ENCODE measurements at regions not wholly inside any gene's neighbourhood (a gene's known extent, or its start where the extent isn't known, plus 50 kb on each side); places are given as distances from the start of the nearest gene placed in this dataset.
A peak's percentile ranks its signal among the peaks of the same experiment; 100 is the strongest.

GRCh38 chr6:167499161-167499660, 174.3 kb downstream of the TTLL2 start (continued):
- no peak for TF ChIP-seq KLF15 (CRISPR knock-in tag; IDR thresholded peaks at IDR 0.05; ENCODE audit: borderline replicate concordance)
- no peak for TF ChIP-seq REPIN1 (CRISPR knock-in tag; IDR thresholded peaks at IDR 0.05; ENCODE audit: borderline replicate concordance, low read depth)
- TF ChIP-seq TOPORS (CRISPR knock-in tag; IDR thresholded peaks at IDR 0.05), result no peak
- no peak for TF ChIP-seq SMAD9 (CRISPR knock-in tag; IDR thresholded peaks at IDR 0.05)
- TF ChIP-seq ZNF687 (CRISPR knock-in tag; IDR thresholded peaks at IDR 0.05), result peak; percentile 36; the same call in 1 of the 2 replicates
- TF ChIP-seq SRY (CRISPR knock-in tag; IDR thresholded peaks at IDR 0.05), result no peak
- TF ChIP-seq PHF20 (CRISPR knock-in tag; IDR thresholded peaks at IDR 0.05), result 0 out of 2 replicates have a peak, but pooled peaks have one; percentile 33
- TF ChIP-seq, protein P1, sequence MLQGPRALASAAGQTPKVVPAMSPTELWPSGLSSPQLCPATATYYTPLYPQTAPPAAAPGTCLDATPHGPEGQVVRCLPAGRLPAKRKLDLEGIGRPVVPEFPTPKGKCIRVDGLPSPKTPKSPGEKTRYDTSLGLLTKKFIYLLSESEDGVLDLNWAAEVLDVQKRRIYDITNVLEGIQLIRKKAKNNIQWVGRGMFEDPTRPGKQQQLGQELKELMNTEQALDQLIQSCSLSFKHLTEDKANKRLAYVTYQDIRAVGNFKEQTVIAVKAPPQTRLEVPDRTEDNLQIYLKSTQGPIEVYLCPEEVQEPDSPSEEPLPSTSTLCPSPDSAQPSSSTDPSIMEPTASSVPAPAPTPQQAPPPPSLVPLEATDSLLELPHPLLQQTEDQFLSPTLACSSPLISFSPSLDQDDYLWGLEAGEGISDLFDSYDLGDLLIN (CRISPR knock-in tag; IDR thresholded peaks at IDR 0.05; ENCODE audit: borderline replicate concordance), result no peak
- no peak for TF ChIP-seq ZNF674 (CRISPR knock-in tag; IDR thresholded peaks at IDR 0.05; ENCODE audit: low read depth)
- TF ChIP-seq ZNF121 (CRISPR knock-in tag; IDR thresholded peaks at IDR 0.05), result no peak
- TF ChIP-seq, protein P2, sequence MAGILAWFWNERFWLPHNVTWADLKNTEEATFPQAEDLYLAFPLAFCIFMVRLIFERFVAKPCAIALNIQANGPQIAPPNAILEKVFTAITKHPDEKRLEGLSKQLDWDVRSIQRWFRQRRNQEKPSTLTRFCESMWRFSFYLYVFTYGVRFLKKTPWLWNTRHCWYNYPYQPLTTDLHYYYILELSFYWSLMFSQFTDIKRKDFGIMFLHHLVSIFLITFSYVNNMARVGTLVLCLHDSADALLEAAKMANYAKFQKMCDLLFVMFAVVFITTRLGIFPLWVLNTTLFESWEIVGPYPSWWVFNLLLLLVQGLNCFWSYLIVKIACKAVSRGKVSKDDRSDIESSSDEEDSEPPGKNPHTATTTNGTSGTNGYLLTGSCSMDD (CRISPR knock-in tag; IDR thresholded peaks at IDR 0.05), result no peak
- TF ChIP-seq, protein P3, sequence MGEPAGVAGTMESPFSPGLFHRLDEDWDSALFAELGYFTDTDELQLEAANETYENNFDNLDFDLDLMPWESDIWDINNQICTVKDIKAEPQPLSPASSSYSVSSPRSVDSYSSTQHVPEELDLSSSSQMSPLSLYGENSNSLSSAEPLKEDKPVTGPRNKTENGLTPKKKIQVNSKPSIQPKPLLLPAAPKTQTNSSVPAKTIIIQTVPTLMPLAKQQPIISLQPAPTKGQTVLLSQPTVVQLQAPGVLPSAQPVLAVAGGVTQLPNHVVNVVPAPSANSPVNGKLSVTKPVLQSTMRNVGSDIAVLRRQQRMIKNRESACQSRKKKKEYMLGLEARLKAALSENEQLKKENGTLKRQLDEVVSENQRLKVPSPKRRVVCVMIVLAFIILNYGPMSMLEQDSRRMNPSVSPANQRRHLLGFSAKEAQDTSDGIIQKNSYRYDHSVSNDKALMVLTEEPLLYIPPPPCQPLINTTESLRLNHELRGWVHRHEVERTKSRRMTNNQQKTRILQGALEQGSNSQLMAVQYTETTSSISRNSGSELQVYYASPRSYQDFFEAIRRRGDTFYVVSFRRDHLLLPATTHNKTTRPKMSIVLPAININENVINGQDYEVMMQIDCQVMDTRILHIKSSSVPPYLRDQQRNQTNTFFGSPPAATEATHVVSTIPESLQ (CRISPR knock-in tag; conservative IDR thresholded peaks at IDR 0.05), result no peak
- TF ChIP-seq ZNF350 (CRISPR knock-in tag; IDR thresholded peaks at IDR 0.05; ENCODE audit: borderline replicate concordance, low read depth), result no peak
- peak; percentile 97 for TF ChIP-seq NCOR1 (IDR thresholded peaks at IDR 0.05; ENCODE audit: borderline replicate concordance, low read length)
- no peak for TF ChIP-seq MTF1 (CRISPR knock-in tag; IDR thresholded peaks at IDR 0.05)
- TF ChIP-seq ZFP36 (IDR thresholded peaks at IDR 0.05; ENCODE audit: borderline replicate concordance, low read depth, low read length, partially characterized antibody), result no peak
- TF ChIP-seq ZNF383 (CRISPR knock-in tag; IDR thresholded peaks at IDR 0.05; ENCODE audit: borderline replicate concordance), result no peak
- TF ChIP-seq KLF6 (CRISPR knock-in tag; IDR thresholded peaks at IDR 0.05), result peak; percentile 31; the same call in 1 of the 2 replicates
- no peak for TF ChIP-seq DNMT3B (CRISPR knock-in tag; conservative IDR thresholded peaks at IDR 0.05)
- peak; percentile 87 for TF ChIP-seq HNF4G (IDR thresholded peaks at IDR 0.05; ENCODE audit: borderline replicate concordance, low read depth, low read length)
- no peak; the same call in 1 of the 2 replicates for TF ChIP-seq HNF4G (CRISPR knock-in tag; IDR thresholded peaks at IDR 0.05; ENCODE audit: borderline replicate concordance, low read depth)
